GM10266 (cell line): ENCODE measurements at regions not wholly inside any gene's neighbourhood (a gene's known extent, or its start where the extent isn't known, plus 50 kb on each side); places are given as distances from the start of the nearest gene placed in this dataset.
"Not testable (repeated sequence)": the region's sequence is repeated elsewhere in the genome, so short reads cannot be mapped to it uniquely, and the experiment has no call there.

ENCODE experiments used
- DNase-seq: peaks from one replicate; pipeline ENCODE4 v3.0.0; 2012; ENCODE audit errors: extremely low spot score
- TF ChIP-seq, protein P1 (sequence below): IDR thresholded peaks from 2 replicates; pipeline ENCODE4 v1.5.1; 2012; ENCODE audit warnings: mild to moderate bottlenecking, low read depth; ENCODE audit not compliant: control insufficient read depth, insufficient read depth; ENCODE audit errors: missing control alignments

DNA sequence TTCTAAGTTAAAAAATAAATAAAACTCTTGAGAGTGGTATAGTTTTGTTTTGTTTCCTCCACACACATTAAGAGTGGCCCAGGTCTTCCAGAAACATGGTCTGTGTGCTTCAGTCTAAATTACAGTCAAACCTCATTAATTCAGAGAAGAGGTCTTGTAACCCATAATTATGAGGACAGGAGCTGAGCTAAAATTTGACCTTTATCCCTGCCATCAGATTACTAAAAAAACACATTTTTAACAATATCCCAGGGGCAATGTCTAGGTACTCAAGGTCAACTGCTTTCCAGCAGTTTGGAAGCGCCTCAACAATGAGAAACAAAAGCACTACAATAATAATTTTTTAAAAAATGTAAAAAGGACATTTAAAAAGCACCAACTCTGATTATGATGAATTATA lies 184.1 kb upstream of the PFKP start:
- TF ChIP-seq, protein P1, sequence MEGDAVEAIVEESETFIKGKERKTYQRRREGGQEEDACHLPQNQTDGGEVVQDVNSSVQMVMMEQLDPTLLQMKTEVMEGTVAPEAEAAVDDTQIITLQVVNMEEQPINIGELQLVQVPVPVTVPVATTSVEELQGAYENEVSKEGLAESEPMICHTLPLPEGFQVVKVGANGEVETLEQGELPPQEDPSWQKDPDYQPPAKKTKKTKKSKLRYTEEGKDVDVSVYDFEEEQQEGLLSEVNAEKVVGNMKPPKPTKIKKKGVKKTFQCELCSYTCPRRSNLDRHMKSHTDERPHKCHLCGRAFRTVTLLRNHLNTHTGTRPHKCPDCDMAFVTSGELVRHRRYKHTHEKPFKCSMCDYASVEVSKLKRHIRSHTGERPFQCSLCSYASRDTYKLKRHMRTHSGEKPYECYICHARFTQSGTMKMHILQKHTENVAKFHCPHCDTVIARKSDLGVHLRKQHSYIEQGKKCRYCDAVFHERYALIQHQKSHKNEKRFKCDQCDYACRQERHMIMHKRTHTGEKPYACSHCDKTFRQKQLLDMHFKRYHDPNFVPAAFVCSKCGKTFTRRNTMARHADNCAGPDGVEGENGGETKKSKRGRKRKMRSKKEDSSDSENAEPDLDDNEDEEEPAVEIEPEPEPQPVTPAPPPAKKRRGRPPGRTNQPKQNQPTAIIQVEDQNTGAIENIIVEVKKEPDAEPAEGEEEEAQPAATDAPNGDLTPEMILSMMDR = no peak
- no peak for DNase-seq

DNA sequence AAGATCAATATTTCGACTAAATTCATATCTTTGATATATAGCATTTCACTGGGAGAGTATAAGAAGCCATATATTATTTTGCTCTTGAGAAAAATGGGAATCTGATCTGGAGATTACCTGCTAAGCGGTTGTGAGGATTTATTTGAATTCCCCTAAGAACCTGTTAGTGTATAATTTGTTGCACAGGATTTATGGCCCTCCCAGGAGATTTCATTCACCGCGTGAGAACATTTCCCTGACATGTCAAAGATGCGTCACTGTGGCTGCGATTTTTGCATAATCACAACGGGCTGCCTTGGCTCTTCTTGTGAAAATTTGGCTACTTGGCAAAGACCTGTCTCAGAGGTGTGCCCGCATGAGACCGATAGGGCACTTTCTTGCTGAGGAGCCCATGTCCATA lies 184.7 kb upstream of the PFKP start:
- DNase-seq = no peak
- TF ChIP-seq, protein P1 = no peak

DNA sequence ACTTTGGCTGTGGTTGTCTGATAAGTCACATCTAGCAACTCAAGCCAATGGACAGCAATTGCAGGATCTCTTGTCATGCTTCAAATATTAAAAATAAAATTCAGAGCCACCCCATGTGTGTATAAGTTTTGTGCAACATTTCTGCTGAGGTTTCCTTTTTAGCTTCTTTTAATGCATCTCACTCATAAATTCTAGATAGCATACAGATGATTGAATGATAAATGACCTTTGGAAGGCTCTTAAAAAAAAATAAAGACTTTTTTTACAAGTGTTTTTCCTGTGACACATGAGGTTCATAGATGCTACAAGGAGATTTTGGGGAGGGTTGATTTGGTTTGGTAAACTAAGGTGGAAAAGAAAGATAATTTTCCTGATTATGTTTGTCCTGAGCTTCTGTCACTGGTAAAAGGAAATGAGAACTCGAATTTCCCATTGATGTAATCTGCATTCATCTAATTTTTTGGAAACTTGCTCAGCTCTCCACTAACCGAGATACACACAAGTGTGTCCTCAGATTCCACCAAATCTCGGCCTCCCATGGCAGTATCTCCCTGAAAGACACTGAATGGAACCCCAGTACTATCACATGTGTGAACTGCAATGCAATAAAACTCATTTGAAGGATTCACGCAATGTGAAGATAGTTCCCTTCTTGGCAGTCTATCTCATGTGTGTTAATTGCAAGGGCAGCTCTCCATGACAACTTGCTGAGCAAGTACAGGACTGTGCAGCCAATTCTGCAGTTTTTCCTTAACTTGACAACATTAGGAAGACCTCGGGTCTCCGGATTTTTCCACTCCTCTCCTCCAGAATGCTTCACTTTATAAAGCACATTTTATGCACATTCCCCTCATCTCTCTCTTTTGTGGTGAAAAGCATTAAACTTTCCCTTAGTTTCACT lies 185.4 kb upstream of the PFKP start:
- TF ChIP-seq, protein P1 = no peak
- no peak for DNase-seq

DNA sequence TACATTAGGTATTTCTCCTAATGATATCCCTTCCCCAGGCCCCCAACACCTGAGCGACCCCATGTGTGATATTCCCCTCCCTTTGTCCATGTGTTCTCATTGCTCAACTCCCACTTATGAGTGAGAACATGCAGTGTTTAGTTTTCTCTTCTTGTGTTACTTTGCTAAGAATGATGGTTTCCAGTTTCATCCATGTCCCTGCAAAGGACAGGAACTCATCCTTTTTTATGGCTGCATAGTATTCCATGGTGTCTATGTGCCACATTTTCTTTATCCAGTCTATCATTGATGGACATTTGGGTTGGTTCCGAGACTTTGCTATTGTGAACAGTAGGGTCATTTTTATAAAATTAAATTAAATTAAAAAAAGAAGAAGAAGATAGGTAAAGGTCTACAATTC lies 187.3 kb upstream of the PFKP start:
- not testable (repeated sequence) for DNase-seq

DNA sequence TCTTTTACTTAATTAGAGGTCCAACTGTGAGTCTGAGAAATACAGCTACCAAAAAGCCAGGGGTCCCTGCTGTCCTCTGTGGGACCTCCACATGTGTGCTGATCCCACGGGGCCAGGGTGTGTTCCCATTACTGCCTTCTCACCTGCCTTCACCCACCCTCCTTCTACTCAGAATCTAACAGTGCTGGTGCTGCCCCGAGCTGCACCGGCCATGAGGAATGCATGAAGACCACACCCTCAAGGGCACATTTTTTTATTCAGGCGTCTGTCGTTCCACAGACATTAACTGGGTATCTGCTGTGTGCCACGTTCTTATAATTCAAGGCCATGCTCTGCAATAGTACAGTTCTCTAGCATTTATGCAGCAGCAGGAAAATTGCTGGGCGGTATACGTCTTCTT lies 188.5 kb upstream of the PFKP start:
- TF ChIP-seq, protein P1 = no peak
- no peak for DNase-seq

DNA sequence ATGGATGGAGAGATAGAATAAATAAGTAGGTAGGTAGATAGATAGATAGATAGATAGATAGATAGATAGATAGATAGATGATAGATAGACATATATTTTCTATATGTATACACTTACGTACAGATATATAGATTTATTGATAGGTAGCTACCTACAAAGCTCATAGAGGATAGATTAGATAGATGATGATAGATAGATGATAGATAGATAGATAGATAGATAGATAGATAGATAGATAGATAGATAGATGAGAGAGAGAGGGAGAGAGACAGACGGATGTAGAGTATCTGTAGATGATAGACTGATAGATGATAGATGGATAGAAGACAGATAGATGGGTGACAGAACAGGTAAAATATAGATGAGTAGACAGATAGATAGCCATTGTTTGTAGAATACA lies 191.3 kb upstream of the PFKP start:
- no peak for DNase-seq
- TF ChIP-seq, protein P1 = no peak

DNA sequence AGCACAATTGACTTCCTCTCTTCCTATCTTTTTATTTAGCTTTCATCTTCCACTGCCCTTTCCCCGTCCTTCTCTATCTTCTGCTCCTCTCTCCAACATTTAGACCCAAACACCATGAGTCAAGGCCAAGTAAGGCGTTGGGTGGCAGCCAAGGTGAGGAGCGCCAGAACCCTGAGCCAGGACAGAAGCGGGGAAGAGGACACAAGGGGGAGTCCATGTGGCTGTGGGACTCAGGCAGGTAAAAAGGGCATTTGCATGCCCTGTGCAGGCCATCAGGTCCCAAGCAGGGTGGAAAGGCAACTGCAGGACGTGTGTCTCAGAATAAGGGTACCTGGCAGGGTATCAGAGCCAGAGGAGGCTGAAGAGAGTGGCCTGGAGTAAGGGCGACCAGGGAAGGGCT lies 192.4 kb upstream of the PFKP start:
- no peak for DNase-seq
- TF ChIP-seq, protein P1 = no peak

DNA sequence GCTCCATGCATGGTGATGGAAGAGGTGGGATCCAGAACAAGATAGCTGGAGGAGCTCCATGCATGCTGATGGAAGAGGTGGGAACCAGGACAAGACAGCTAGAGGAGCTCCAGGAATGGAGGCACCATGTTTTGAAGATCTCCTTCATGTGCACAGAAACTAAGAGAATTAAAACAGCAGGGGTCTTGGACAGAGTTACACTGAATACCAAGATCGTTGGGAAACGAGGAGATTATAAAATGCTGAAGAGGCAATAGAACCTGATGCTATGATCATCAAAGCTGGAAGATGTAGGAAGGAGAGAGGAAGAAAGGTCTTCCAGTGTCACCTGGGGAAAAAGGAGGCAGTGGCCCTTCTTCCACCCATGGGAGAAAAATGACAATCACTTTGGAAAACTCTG lies 193.6 kb upstream of the PFKP start:
- DNase-seq = no peak
- TF ChIP-seq, protein P1 = no peak
